HL-60 (cell line): ENCODE measurements at regions not wholly inside any gene's neighbourhood (a gene's known extent, or its start where the extent isn't known, plus 50 kb on each side); places are given as distances from the start of the nearest gene placed in this dataset.

Experiments used
- POLR2AphosphoS5 ChIP-seq: IDR thresholded peaks from 2 replicates; pipeline ENCODE4 v1.6.1; 2012; ENCODE audit warnings: low read depth
- SPI1 ChIP-seq: IDR thresholded peaks from 2 replicates; pipeline ENCODE4 v1.6.1; 2012; ENCODE audit warnings: low read depth, mild to moderate bottlenecking, borderline replicate concordance
- TF ChIP-seq, protein P1 (sequence below): IDR thresholded peaks from one replicate; pipeline ENCODE4 v1.5.1; 2011; ENCODE audit warnings: low read length, control low read depth, inconsistent platforms; ENCODE audit not compliant: insufficient read depth
- TF ChIP-seq, protein P2 (sequence below): IDR thresholded peaks from 2 replicates; pipeline ENCODE4 v1.6.1; 2012; ENCODE audit warnings: low read depth; ENCODE audit not compliant: insufficient replicate concordance

DNA sequence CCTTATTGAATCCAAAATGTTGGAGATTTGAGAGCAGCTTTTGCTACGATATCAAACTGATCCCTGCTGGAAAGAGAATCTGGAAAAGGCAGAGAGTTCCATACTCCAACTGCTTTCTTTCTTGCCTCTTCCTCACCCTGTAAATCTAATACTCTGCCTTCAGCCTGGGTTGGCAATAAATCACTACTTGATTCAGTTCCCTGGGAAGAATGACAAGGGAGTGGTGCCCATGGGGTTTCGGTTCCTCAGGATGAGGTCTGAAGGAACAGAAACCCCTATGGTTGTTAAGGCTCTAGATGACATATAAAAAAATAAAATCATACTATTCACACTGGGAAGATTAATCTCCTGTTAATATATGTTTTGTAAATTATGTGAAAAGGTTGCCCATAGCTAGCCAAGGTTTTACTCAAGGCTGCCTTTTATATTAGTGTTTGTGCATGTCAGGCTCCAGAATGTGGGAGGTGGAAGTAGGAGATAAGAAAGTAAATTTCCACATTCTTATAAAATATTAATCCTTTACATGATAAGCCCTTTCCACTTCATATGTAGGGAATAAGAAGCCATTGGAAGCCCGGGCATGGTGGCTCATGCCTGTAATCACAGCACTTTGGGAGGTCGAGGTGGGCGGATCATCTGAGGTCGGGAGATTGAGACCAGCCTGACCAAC lies 106.2 kb upstream of the CACNA2D1 start:
- TF ChIP-seq, protein P1, sequence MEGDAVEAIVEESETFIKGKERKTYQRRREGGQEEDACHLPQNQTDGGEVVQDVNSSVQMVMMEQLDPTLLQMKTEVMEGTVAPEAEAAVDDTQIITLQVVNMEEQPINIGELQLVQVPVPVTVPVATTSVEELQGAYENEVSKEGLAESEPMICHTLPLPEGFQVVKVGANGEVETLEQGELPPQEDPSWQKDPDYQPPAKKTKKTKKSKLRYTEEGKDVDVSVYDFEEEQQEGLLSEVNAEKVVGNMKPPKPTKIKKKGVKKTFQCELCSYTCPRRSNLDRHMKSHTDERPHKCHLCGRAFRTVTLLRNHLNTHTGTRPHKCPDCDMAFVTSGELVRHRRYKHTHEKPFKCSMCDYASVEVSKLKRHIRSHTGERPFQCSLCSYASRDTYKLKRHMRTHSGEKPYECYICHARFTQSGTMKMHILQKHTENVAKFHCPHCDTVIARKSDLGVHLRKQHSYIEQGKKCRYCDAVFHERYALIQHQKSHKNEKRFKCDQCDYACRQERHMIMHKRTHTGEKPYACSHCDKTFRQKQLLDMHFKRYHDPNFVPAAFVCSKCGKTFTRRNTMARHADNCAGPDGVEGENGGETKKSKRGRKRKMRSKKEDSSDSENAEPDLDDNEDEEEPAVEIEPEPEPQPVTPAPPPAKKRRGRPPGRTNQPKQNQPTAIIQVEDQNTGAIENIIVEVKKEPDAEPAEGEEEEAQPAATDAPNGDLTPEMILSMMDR = no peak
- TF ChIP-seq POLR2AphosphoS5 (no peak), SPI1 (no peak)
- TF ChIP-seq, protein P2, sequence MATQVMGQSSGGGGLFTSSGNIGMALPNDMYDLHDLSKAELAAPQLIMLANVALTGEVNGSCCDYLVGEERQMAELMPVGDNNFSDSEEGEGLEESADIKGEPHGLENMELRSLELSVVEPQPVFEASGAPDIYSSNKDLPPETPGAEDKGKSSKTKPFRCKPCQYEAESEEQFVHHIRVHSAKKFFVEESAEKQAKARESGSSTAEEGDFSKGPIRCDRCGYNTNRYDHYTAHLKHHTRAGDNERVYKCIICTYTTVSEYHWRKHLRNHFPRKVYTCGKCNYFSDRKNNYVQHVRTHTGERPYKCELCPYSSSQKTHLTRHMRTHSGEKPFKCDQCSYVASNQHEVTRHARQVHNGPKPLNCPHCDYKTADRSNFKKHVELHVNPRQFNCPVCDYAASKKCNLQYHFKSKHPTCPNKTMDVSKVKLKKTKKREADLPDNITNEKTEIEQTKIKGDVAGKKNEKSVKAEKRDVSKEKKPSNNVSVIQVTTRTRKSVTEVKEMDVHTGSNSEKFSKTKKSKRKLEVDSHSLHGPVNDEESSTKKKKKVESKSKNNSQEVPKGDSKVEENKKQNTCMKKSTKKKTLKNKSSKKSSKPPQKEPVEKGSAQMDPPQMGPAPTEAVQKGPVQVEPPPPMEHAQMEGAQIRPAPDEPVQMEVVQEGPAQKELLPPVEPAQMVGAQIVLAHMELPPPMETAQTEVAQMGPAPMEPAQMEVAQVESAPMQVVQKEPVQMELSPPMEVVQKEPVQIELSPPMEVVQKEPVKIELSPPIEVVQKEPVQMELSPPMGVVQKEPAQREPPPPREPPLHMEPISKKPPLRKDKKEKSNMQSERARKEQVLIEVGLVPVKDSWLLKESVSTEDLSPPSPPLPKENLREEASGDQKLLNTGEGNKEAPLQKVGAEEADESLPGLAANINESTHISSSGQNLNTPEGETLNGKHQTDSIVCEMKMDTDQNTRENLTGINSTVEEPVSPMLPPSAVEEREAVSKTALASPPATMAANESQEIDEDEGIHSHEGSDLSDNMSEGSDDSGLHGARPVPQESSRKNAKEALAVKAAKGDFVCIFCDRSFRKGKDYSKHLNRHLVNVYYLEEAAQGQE = no peak
